T-helper 17 cell (primary cell): ENCODE measurements at regions not wholly inside any gene's neighbourhood (a gene's known extent, or its start where the extent isn't known, plus 50 kb on each side); places are given as distances from the start of the nearest gene placed in this dataset.

ENCODE experiments used
- ATAC-seq: fragments of 150-1000 bp; cut with Tn5 transposase; 2 replicates; pipeline ENCODE4 v1.10.0; 2021; ENCODE audit warnings: mild to moderate bottlenecking, moderate library complexity
- DNase-seq, 3 donors: peaks; one replicate each; pipeline versions ENCODE4 v3.0.0 to v3.0.0-alpha.2; 2020 to 2021
- H3K9me3 ChIP-seq: one replicate; pipeline ENCODE4 v1.7.0; 2013; ENCODE audit warnings: low read length, mild to moderate bottlenecking; ENCODE audit not compliant: control insufficient read depth, poor library complexity, severe bottlenecking
- H3K27ac Mint-ChIP-seq: one replicate; pipeline ENCODE4 v1.8.0; 2022; ENCODE audit warnings: mild to moderate bottlenecking, moderate library complexity, mixed read lengths
- H3K27me3 Mint-ChIP-seq: one replicate; pipeline ENCODE4 v1.8.0; 2022; ENCODE audit warnings: mixed read lengths
- H3K36me3 Mint-ChIP-seq: one replicate; pipeline ENCODE4 v1.8.0; 2022; ENCODE audit warnings: low read depth, mixed read lengths
- H3K4me1 Mint-ChIP-seq: one replicate; pipeline ENCODE4 v1.8.0; 2022; ENCODE audit warnings: mild to moderate bottlenecking, mixed read lengths
- H3K4me3 Mint-ChIP-seq: one replicate; pipeline ENCODE4 v1.8.0; 2022; ENCODE audit warnings: mild to moderate bottlenecking, moderate library complexity, mixed read lengths

- H3K4me1 Mint-ChIP-seq = no peaks in the 10 kb centered on the region
- H3K27ac Mint-ChIP-seq = no peak overlapping the region
- H3K36me3 Mint-ChIP-seq = no peaks in the 10 kb centered on the region
- H3K27me3 Mint-ChIP-seq = peaks cover 30% of the 10 kb centered on the region
- DNase-seq (no peak), ATAC-seq (no peak)
- H3K4me3 Mint-ChIP-seq = no peak overlapping the region
- no peaks in the 10 kb centered on the region for H3K9me3 ChIP-seq
These were observed 141.9 kb downstream of the BMS1 start for GRCh38 chr10:42924484-42924883.

GRCh38 chr10:42926843-42927242 lies 144.2 kb downstream of the BMS1 start:
- no peak for ATAC-seq
- H3K27me3 Mint-ChIP-seq = peaks cover 50% of the 10 kb centered on the region
- H3K36me3 Mint-ChIP-seq = no peaks in the 10 kb centered on the region
- H3K9me3 ChIP-seq = no peaks in the 10 kb centered on the region
- no peak overlapping the region for H3K4me3 Mint-ChIP-seq
- no peak for DNase-seq
- no peak overlapping the region for H3K27ac Mint-ChIP-seq
- H3K4me1 Mint-ChIP-seq = no peaks in the 10 kb centered on the region

- H3K9me3 ChIP-seq = no peaks in the 10 kb centered on the region
- Mint-ChIP-seq H3K36me3 (peaks cover 1% of the 10 kb centered on the region), H3K27me3 (peaks cover 61% of the 10 kb centered on the region), H3K4me3 (no peak overlapping the region), H3K27ac (no peak overlapping the region), H3K4me1 (peaks cover 4% of the 10 kb centered on the region)
- DNase-seq = no peak
- ATAC-seq = no peak
These were observed 145.5 kb downstream of the BMS1 start for GRCh38 chr10:42928064-42928463.

- Mint-ChIP-seq H3K27me3 (peaks cover 72% of the 10 kb centered on the region), H3K4me1 (peaks cover 14% of the 10 kb centered on the region), H3K27ac (no peak overlapping the region)
These were observed 146.6 kb downstream of the BMS1 start for GRCh38 chr10:42929236-42929635.

GRCh38 chr10:42929993-42930392 lies 146.9 kb upstream of the RET start:
- Mint-ChIP-seq H3K4me3 (no peak overlapping the region), H3K4me1 (peaks cover 17% of the 10 kb centered on the region), H3K27me3 (peaks cover 79% of the 10 kb centered on the region), H3K36me3 (peaks cover 2% of the 10 kb centered on the region), H3K27ac (no peak overlapping the region)
- no peak for ATAC-seq
- no peaks in the 10 kb centered on the region for H3K9me3 ChIP-seq
- no peak for DNase-seq

More at GRCh38 chr10:42929236-42929635, 146.6 kb downstream of the BMS1 start:
- no peak overlapping the region for H3K4me3 Mint-ChIP-seq
- no peak for ATAC-seq
- no peak for DNase-seq
- H3K9me3 ChIP-seq = no peaks in the 10 kb centered on the region
- H3K36me3 Mint-ChIP-seq = peaks cover 2% of the 10 kb centered on the region

- Mint-ChIP-seq H3K4me1 (peaks cover 17% of the 10 kb centered on the region), H3K27ac (no peak overlapping the region), H3K4me3 (no peak overlapping the region), H3K36me3 (peaks cover 2% of the 10 kb centered on the region), H3K27me3 (peaks cover 82% of the 10 kb centered on the region)
- ATAC-seq (no peak), DNase-seq (no peak)
- H3K9me3 ChIP-seq = no peaks in the 10 kb centered on the region
These were observed 146.2 kb upstream of the RET start for GRCh38 chr10:42930516-42931192.

- DNase-seq (no peak), ATAC-seq (no peak)
- Mint-ChIP-seq H3K4me1 (peaks cover 17% of the 10 kb centered on the region), H3K36me3 (peaks cover 2% of the 10 kb centered on the region), H3K4me3 (no peak overlapping the region), H3K27ac (no peak overlapping the region), H3K27me3 (peaks cover 85% of the 10 kb centered on the region)
- H3K9me3 ChIP-seq = no peaks in the 10 kb centered on the region
These were observed 144.8 kb upstream of the RET start for GRCh38 chr10:42932116-42932515.

GRCh38 chr10:42932735-42933447 lies 144.0 kb upstream of the RET start:
- H3K4me3 Mint-ChIP-seq = peak overlapping the region; percentile 89
- peak; percentile 53 for ATAC-seq
- H3K27me3 Mint-ChIP-seq = peaks cover 85% of the 10 kb centered on the region
- peaks cover 17% of the 10 kb centered on the region for H3K4me1 Mint-ChIP-seq
- H3K36me3 Mint-ChIP-seq = peaks cover 2% of the 10 kb centered on the region
- DNase-seq = no peak
- H3K9me3 ChIP-seq = no peaks in the 10 kb centered on the region
- H3K27ac Mint-ChIP-seq = no peak overlapping the region

GRCh38 chr10:42933448-42934340 lies 143.2 kb upstream of the RET start:
- peaks cover 2% of the 10 kb centered on the region for H3K36me3 Mint-ChIP-seq
- no peaks in the 10 kb centered on the region for H3K9me3 ChIP-seq
- H3K4me1 Mint-ChIP-seq = peaks cover 17% of the 10 kb centered on the region
- peak overlapping the region; percentile 89 for H3K4me3 Mint-ChIP-seq
- DNase-seq (no peak), ATAC-seq (peak; percentile 52)
- H3K27me3 Mint-ChIP-seq = peaks cover 83% of the 10 kb centered on the region
- no peak overlapping the region for H3K27ac Mint-ChIP-seq

GRCh38 chr10:42934351-42934811 lies 142.5 kb upstream of the RET start:
- DNase-seq = no peak
- Mint-ChIP-seq H3K4me3 (peak overlapping the region; percentile 89), H3K36me3 (peaks cover 2% of the 10 kb centered on the region), H3K4me1 (peaks cover 17% of the 10 kb centered on the region), H3K27me3 (peaks cover 87% of the 10 kb centered on the region), H3K27ac (no peak overlapping the region)
- H3K9me3 ChIP-seq = no peaks in the 10 kb centered on the region
- no peak for ATAC-seq

GRCh38 chr10:42934842-42935241 lies 142.0 kb upstream of the RET start:
- Mint-ChIP-seq H3K4me3 (peak overlapping the region; percentile 89), H3K4me1 (peaks cover 17% of the 10 kb centered on the region), H3K36me3 (peaks cover 2% of the 10 kb centered on the region), H3K27ac (no peak overlapping the region), H3K27me3 (peaks cover 86% of the 10 kb centered on the region)
- H3K9me3 ChIP-seq = no peaks in the 10 kb centered on the region
- ATAC-seq (no peak), DNase-seq (no peak)

- peaks cover 82% of the 10 kb centered on the region for H3K27me3 Mint-ChIP-seq
- H3K9me3 ChIP-seq = no peaks in the 10 kb centered on the region
- no peak for DNase-seq
- H3K4me3 Mint-ChIP-seq = no peak overlapping the region
- ATAC-seq = no peak
- peaks cover 2% of the 10 kb centered on the region for H3K36me3 Mint-ChIP-seq
- peaks cover 17% of the 10 kb centered on the region for H3K4me1 Mint-ChIP-seq
- H3K27ac Mint-ChIP-seq = no peak overlapping the region
These were observed 141.4 kb upstream of the RET start for GRCh38 chr10:42935466-42935865.

- H3K27me3 Mint-ChIP-seq = peaks cover 74% of the 10 kb centered on the region
- no peak for DNase-seq
- H3K27ac Mint-ChIP-seq = no peak overlapping the region
- H3K9me3 ChIP-seq = no peaks in the 10 kb centered on the region
- H3K4me3 Mint-ChIP-seq = no peak overlapping the region
- ATAC-seq = no peak
- peaks cover 2% of the 10 kb centered on the region for H3K36me3 Mint-ChIP-seq
- peaks cover 17% of the 10 kb centered on the region for H3K4me1 Mint-ChIP-seq
These were observed 140.3 kb upstream of the RET start for GRCh38 chr10:42936580-42936979.
